HCT116 (cell line): ENCODE measurements at regions not wholly inside any gene's neighbourhood (a gene's known extent, or its start where the extent isn't known, plus 50 kb on each side); places are given as distances from the start of the nearest gene placed in this dataset.

ENCODE experiments used
- ATAC-seq: fragments of 200-7000 bp; cut with Tn5 transposase; 2 replicates; pipeline ENCODE4 v1.9.1; 2020; ENCODE audit warnings: mild to moderate bottlenecking, moderate library complexity
- BruUV-seq: library from RNA; stranded (reverse); fragments of 400-500 nt; replicated peaks from 2 replicates; lab custom pipeline; 2021; lab: Mats Ljungman, UMichigan
- CTCF ChIA-PET: fragments of 300-600 bp; sonication (Branson Sonifier 250); formaldehyde crosslinking; loops from one replicate; lab custom pipeline; 2021; ENCODE audit warnings: antibody characterized with exemption; lab: Charles Lee
- POLR2A ChIA-PET: fragments of 300-600, 350-600 bp; sonication (Branson Sonifier 250); formaldehyde crosslinking; loops from one replicate; lab custom pipeline; 2021; ENCODE audit warnings: antibody characterized with exemption; lab: Charles Lee
- RAD21 ChIA-PET, 2 experiments: fragments of 300-600 bp; sonication (Branson Sonifier 250); formaldehyde crosslinking; loops; one replicate each; lab custom pipeline; 2023; ENCODE audit warnings: low total read pairs in 2 of 2; ENCODE audit not compliant: uncharacterized antibody in 2 of 2, unreplicated experiment in 2 of 2, low non-redundant PET in 1 of 2; lab: Charles Lee
- DNase-seq: peaks from one replicate; pipeline ENCODE4 v3.0.0-alpha.2; 2010; ENCODE audit warnings: low read depth, low spot score
- H2AFZ ChIP-seq: fragments of 200-600 bp; shearing (Covaris generic), sonication (generic); 2 replicates; pipeline ENCODE4 v1.6.1; 2017; ENCODE audit warnings: low read depth, mixed run types, mixed read lengths, antibody characterized with exemption, low read length; ENCODE audit not compliant: poor library complexity, severe bottlenecking
- H3K27ac ChIP-seq: 2 replicates; pipeline ENCODE4 v1.5.1; 2012; ENCODE audit warnings: low read depth, low read length
- H3K27me3 ChIP-seq: fragments of 200-600 bp; sonication (generic); 2 replicates; pipeline ENCODE4 v1.6.1; 2016; ENCODE audit warnings: mixed run types, low read length, mixed read lengths; ENCODE audit not compliant: insufficient read depth
- H3K36me3 ChIP-seq, 2 experiments: fragments of 200-500 bp in 1 of 2; fragments of 200-600 bp in 1 of 2; sonication (Bioruptor generic) in 1 of 2; sonication (generic) in 1 of 2; 2 replicates each; pipeline versions ENCODE4 v1.5.1 to v1.6.1; 2014 to 2016; ENCODE audit warnings: low read length in 2 of 2, inconsistent platforms in 1 of 2, mixed read lengths in 1 of 2, mixed run types in 1 of 2; ENCODE audit not compliant: insufficient read depth in 2 of 2, control insufficient read depth in 1 of 2
- H3K4me1 ChIP-seq, 2 experiments: fragments of 200-600 bp in 1 of 2; sonication (generic) in 1 of 2; 2 replicates each; pipeline versions ENCODE4 v1.5.1 to v1.6.1; 2012 to 2017; ENCODE audit warnings: low read length in 2 of 2, inconsistent platforms in 1 of 2, mild to moderate bottlenecking in 1 of 2, mixed read lengths in 1 of 2, mixed run types in 1 of 2, moderate library complexity in 1 of 2; ENCODE audit not compliant: insufficient read depth in 2 of 2, control insufficient read depth in 1 of 2
- H3K4me2 ChIP-seq: fragments of 200-600 bp; sonication (generic); 2 replicates; pipeline ENCODE4 v1.6.1; 2017; ENCODE audit warnings: mixed run types, low read length, mixed read lengths
- H3K4me3 ChIP-seq, 2 experiments: fragments of 200-600 bp in 1 of 2; sonication (generic) in 1 of 2; replicated peaks in 1 of 2; 2 replicates each; pipeline ENCODE4 v1.5.1; 2011 to 2016; ENCODE audit warnings: low read length in 2 of 2, control low read depth in 1 of 2, low read depth in 1 of 2, mild to moderate bottlenecking in 1 of 2, mixed read lengths in 1 of 2, mixed run types in 1 of 2
- H3K79me2 ChIP-seq: fragments of 200-600 bp; sonication (generic); 2 replicates; pipeline ENCODE4 v1.6.1; 2017; ENCODE audit warnings: mild to moderate bottlenecking, mixed run types, low read length, moderate library complexity, mixed read lengths; ENCODE audit not compliant: insufficient read depth
- H3K9ac ChIP-seq: fragments of 200-600 bp; sonication (generic); 2 replicates; pipeline ENCODE4 v1.6.1; 2016; ENCODE audit warnings: low read length, mixed read lengths
- H3K9me2 ChIP-seq: fragments of 200-600 bp; sonication (generic), shearing (Covaris generic); 2 replicates; pipeline ENCODE4 v1.6.1; 2017; ENCODE audit warnings: mixed run types, mild to moderate bottlenecking, moderate library complexity; ENCODE audit not compliant: insufficient read depth
- H3K9me3 ChIP-seq, 2 experiments: fragments of 200-500 bp in 1 of 2; fragments of 200-600 bp in 1 of 2; sonication (Bioruptor generic) in 1 of 2; sonication (generic) in 1 of 2; 2 replicates each; pipeline ENCODE4 v1.6.1; 2014 to 2017; ENCODE audit warnings: low read length in 2 of 2, mixed read lengths in 2 of 2, inconsistent platforms in 1 of 2, low read depth in 1 of 2, mild to moderate bottlenecking in 1 of 2, mixed run types in 1 of 2, moderate library complexity in 1 of 2; ENCODE audit not compliant: control insufficient read depth in 1 of 2, insufficient read depth in 1 of 2
- H4K20me1 ChIP-seq: fragments of 200-600 bp; sonication (generic), shearing (Covaris generic); 2 replicates; pipeline ENCODE4 v1.6.1; 2017; ENCODE audit warnings: mixed run types, mild to moderate bottlenecking, moderate library complexity; ENCODE audit not compliant: insufficient read depth
- CBX3 ChIP-seq: IDR thresholded peaks from 2 replicates; pipeline ENCODE4 v1.6.1; 2012; ENCODE audit warnings: low read depth
- EGR1 ChIP-seq: IDR thresholded peaks from 2 replicates; pipeline ENCODE4 v1.6.1; 2012; ENCODE audit warnings: low read depth
- EZH2 ChIP-seq: fragments of 200-600 bp; sonication (generic); IDR thresholded peaks from 2 replicates; pipeline ENCODE4 v1.6.1; 2017; ENCODE audit warnings: antibody characterized with exemption, mixed run types
- EZH2phosphoT487 ChIP-seq: fragments of 200-600 bp; IDR thresholded peaks from 2 replicates; pipeline ENCODE4 v1.6.1; 2018; ENCODE audit warnings: antibody characterized with exemption, borderline replicate concordance
- JUND ChIP-seq: IDR thresholded peaks from 2 replicates; pipeline ENCODE4 v1.6.1; 2012
- POLR2A ChIP-seq: IDR thresholded peaks from 2 replicates; pipeline ENCODE4 v1.7.0; 2011; ENCODE audit warnings: borderline replicate concordance; ENCODE audit not compliant: insufficient read depth, insufficient read length; ENCODE audit errors: extremely low read depth
- POLR2AphosphoS5 ChIP-seq: IDR thresholded peaks from 2 replicates; pipeline ENCODE4 v1.6.1; 2011; ENCODE audit warnings: mild to moderate bottlenecking, low read depth, low read length, moderate library complexity
- RAD21 ChIP-seq: IDR thresholded peaks from 2 replicates; pipeline ENCODE4 v1.6.1; 2012; ENCODE audit warnings: low read depth, mild to moderate bottlenecking
- REST ChIP-seq: IDR thresholded peaks from 2 replicates; pipeline ENCODE4 v1.6.1; 2012; ENCODE audit warnings: low read depth
- SIN3A ChIP-seq: IDR thresholded peaks from 2 replicates; pipeline ENCODE4 v1.6.1; 2012; ENCODE audit warnings: low read depth
- SRF ChIP-seq: IDR thresholded peaks from 2 replicates; pipeline ENCODE4 v1.6.1; 2012; ENCODE audit warnings: low read depth
- TCF7L2 ChIP-seq: IDR thresholded peaks from 2 replicates; pipeline ENCODE4 v1.7.0; 2011; ENCODE audit warnings: borderline replicate concordance, inconsistent platforms; ENCODE audit not compliant: insufficient read depth, insufficient read length; ENCODE audit errors: extremely low read depth
- YY1 ChIP-seq: IDR thresholded peaks from 2 replicates; pipeline ENCODE4 v1.6.1; 2011; ENCODE audit warnings: low read length, low read depth, moderate library complexity, mild to moderate bottlenecking; ENCODE audit not compliant: insufficient replicate concordance; ENCODE audit errors: extremely low read depth
- ZFX ChIP-seq: fragments of 450-650 bp; IDR thresholded peaks from 2 replicates; pipeline ENCODE4 v1.6.1; 2017
- ZNF274 ChIP-seq: fragments of 200-500 bp; sonication (Bioruptor generic); IDR thresholded peaks from 2 replicates; pipeline ENCODE4 v1.6.1; 2014; ENCODE audit warnings: mild to moderate bottlenecking, low read depth, low read length, inconsistent platforms
- intact Hi-C: fragments of 100-400 bp; cut with micrococcal nuclease; formaldehyde crosslinking; loops from 2 replicates; pipeline ENCODE4 v1.10.0; 2022
- TF ChIP-seq, protein P1 (sequence below): IDR thresholded peaks from 2 replicates; pipeline ENCODE4 v1.6.1; 2012
- TF ChIP-seq, protein P2 (sequence below), 3 experiments: fragments of 200-600 bp in 1 of 3; sonication (generic) in 1 of 3; IDR thresholded peaks in 2 of 3; conservative IDR thresholded peaks in 1 of 3; 2 replicates each; pipeline ENCODE4 v1.5.1; 2012 to 2017; ENCODE audit warnings: low read depth in 2 of 3, low read length in 2 of 3, antibody characterized with exemption in 1 of 3, borderline replicate concordance in 1 of 3, control low read depth in 1 of 3, mild to moderate bottlenecking in 1 of 3, mixed read lengths in 1 of 3, mixed run types in 1 of 3, moderate library complexity in 1 of 3; ENCODE audit not compliant: insufficient read depth in 1 of 3
- TF ChIP-seq, protein P3 (sequence below): IDR thresholded peaks from 2 replicates; pipeline ENCODE4 v1.6.1; 2012

DNA sequence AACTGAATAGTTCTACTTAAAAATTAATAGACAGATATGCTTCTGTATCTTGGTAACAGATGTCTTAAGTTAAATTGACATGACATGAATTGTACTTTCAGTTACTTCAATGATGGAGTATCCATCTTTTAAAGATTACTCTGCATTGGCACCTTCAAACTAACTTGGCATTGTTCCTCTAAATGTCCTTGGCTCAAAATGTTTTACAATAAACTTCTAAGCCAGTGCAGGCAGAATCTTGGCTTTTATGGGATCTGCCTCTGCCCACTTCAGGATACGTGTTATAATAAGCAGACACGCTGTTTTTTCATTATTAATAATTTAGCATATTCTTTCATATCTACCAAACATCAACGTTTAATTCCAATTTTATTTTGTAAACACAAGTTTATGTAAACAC, 873.4 kb upstream of the ADAMTS5 start:
- Histone ChIP-seq H3K9ac (no peak overlapping the region), H2AFZ (no peak overlapping the region), H3K36me3 (no peaks in the 10 kb centered on the region), H3K4me2 (no peak overlapping the region), H3K4me1 (no peaks in the 10 kb centered on the region), H3K9me2 (no peaks in the 10 kb centered on the region), H3K4me3 (no peak overlapping the region), H3K9me3 (peaks cover 5 to 6% of the 10 kb centered on the region in 2 experiments; a peak in 1 of 4 replicates), H3K27me3 (no peaks in the 10 kb centered on the region)
- RAD21 ChIA-PET = no interaction called here
- DNase-seq (no peak), ATAC-seq (no peak)
- TF ChIP-seq REST (no peak), RAD21 (no peak), POLR2AphosphoS5 (no peak), TCF7L2 (no peak), EZH2phosphoT487 (no peak), ZFX (no peak), EZH2 (no peak), ZNF274 (no peak), EGR1 (no peak), POLR2A (no peak), CBX3 (no peak), SRF (no peak), SIN3A (no peak), YY1 (no peak), JUND (no peak)
- TF ChIP-seq, protein P1, sequence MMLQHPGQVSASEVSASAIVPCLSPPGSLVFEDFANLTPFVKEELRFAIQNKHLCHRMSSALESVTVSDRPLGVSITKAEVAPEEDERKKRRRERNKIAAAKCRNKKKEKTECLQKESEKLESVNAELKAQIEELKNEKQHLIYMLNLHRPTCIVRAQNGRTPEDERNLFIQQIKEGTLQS = no peak
- TF ChIP-seq, protein P2, sequence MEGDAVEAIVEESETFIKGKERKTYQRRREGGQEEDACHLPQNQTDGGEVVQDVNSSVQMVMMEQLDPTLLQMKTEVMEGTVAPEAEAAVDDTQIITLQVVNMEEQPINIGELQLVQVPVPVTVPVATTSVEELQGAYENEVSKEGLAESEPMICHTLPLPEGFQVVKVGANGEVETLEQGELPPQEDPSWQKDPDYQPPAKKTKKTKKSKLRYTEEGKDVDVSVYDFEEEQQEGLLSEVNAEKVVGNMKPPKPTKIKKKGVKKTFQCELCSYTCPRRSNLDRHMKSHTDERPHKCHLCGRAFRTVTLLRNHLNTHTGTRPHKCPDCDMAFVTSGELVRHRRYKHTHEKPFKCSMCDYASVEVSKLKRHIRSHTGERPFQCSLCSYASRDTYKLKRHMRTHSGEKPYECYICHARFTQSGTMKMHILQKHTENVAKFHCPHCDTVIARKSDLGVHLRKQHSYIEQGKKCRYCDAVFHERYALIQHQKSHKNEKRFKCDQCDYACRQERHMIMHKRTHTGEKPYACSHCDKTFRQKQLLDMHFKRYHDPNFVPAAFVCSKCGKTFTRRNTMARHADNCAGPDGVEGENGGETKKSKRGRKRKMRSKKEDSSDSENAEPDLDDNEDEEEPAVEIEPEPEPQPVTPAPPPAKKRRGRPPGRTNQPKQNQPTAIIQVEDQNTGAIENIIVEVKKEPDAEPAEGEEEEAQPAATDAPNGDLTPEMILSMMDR (IDR thresholded peaks at IDR 0.05 in 2 of 3, conservative IDR thresholded peaks at IDR 0.05 in 1 of 3; ENCODE audit: borderline replicate concordance in 1 of 3, insufficient read depth in 1 of 3, low read depth in 2 of 3, low read length in 2 of 3) = no peak
- TF ChIP-seq, protein P3, sequence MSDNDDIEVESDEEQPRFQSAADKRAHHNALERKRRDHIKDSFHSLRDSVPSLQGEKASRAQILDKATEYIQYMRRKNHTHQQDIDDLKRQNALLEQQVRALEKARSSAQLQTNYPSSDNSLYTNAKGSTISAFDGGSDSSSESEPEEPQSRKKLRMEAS = no peak
- TF ChIP-seq, all 23 proteins: peak for 0
- ChIA-PET POLR2A (no interaction called here), CTCF (no interaction called here)
- no peaks in the 10 kb centered on the region for H4K20me1 ChIP-seq
- no peaks in the 10 kb centered on the region for H3K79me2 ChIP-seq
- no peak overlapping the region for H3K27ac ChIP-seq
- intact Hi-C loops = no loop called here
- no TSS peak for BruUV-seq
